ENCODE measurements at regions not wholly inside any gene's neighbourhood (a gene's known extent, or its start where the extent isn't known, plus 50 kb on each side); places are given as distances from the start of the nearest gene placed in this dataset.
A peak's percentile ranks its signal among the peaks of the same experiment; 100 is the strongest.

DNA sequence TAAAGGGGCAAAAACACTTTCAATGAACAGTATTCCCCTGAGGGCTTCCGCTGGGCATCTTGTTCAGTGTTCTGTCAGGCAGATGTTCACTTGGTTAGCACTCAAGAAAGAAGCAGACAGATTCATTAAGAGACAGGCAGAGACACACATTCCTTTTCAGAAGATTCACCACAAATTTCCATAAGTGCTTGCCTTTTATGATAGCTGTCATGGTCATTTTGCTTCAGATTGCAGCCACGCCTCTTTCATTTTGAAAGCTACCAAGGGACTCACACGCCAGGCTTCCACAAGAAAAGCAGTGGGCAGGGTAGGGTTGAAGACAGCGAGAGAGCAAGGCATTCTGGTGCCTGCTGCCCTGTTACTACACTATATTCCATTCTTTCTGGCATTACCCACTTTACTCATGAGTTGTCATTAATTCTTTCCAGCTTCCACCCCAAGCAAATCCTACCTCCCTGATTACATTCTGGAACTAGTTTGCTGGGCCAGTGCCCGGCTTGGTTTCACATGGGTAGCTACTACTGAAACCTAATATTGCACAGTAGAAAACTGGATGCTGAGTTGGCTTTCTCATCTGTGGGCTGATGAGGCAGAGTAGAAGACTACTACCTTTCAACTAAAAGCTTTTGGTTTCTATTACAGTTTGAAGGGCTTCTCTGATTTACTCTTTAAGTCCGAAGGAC is 91.2 kb upstream of the COL24A1 start:
- ChIA-PET POLR2A (no interaction called here), CTCF (interaction anchor here (1.1 kb wide), 2 partner anchors 19 to 22 kb away, joined by 3 read pairs; no protein-coding TSS in a partner anchor)

DNA sequence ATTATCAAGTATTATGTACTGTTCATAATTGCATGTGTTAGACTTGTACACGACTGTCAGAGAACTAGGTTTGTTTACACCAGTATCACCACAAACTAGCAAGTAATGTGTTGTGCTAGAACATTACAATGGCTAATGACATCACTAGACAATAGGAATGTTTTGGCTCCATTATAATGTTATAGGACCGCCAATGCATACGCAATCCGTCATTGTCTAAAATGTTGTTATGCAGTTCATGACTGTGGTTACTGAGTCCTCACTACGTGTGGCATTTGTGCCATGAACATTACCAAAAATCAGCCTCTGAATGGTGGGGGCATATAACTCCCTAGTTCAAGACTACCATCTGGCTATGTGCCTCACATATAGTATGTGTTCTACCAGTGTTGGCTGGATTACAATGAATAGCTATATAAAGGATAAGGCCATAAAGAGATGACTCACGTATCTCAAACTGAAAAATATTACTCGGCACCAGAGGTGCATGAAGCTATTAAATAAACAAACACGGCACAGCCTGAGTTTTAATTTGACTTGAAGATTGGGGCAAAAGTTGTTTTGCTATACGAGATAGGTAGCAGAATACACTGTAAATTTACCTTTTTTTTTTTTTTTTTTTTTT is 89.1 kb upstream of the COL24A1 start:
- H3K27ac ChIP-seq (ENCODE audit: insufficient read depth in 1 of 2, low read depth in 1 of 2, low read length in 2 of 2, poor library complexity in 1 of 2, severe bottlenecking in 2 of 2) = no peak overlapping the region
- 99% methylated on average over 7 of the region's 9 CpGs for WGBS (ENCODE audit: insufficient coverage)
- no peak for DNase-seq
- H3K4me1 ChIP-seq (ENCODE audit: control extremely low read depth in 1 of 4, control insufficient read depth in 4 of 4, insufficient read depth in 4 of 4, low read length in 3 of 4) = no peaks in the 10 kb centered on the region
- H3K9me3 ChIP-seq (ENCODE audit: control extremely low read depth in 1 of 5, control insufficient read depth in 4 of 5, insufficient read depth in 2 of 5, low read depth in 1 of 5, low read length in 4 of 5) = peaks cover 0 to 4% (median 0%) of the 10 kb centered on the region in 5 experiments
- H3K4me3 ChIP-seq (ENCODE audit: control insufficient read depth in 1 of 7, extremely low read depth in 1 of 7, insufficient read depth in 4 of 7, low read depth in 2 of 7, low read length in 6 of 7) = no peak overlapping the region
- H3K36me3 ChIP-seq (ENCODE audit: control insufficient read depth in 4 of 4, insufficient read depth in 4 of 4, low read length in 3 of 4) = no peaks in the 10 kb centered on the region
- no peaks in the 10 kb centered on the region for H3K27me3 ChIP-seq (replicated peaks in 2 of 5; ENCODE audit: control insufficient read depth in 4 of 5, insufficient read depth in 5 of 5, low read length in 4 of 5)
- POLR2A ChIA-PET = no interaction called here
- CTCF ChIA-PET = interaction anchor here (0.5 to 1.6 kb wide), 2 partner anchors 10 to 614 kb away, joined by 3 read pairs; no protein-coding TSS in a partner anchor

More for the DNA sequence above, 91.2 kb upstream of the COL24A1 start:
- 100% methylated on average over 4 of the region's 6 CpGs for WGBS (ENCODE audit: insufficient coverage)
- peaks cover 0 to 10% (median 0%) of the 10 kb centered on the region in 5 experiments for H3K9me3 ChIP-seq (ENCODE audit: control extremely low read depth in 1 of 5, control insufficient read depth in 4 of 5, insufficient read depth in 2 of 5, low read depth in 1 of 5, low read length in 4 of 5)
- no peaks in the 10 kb centered on the region for H3K36me3 ChIP-seq (ENCODE audit: control insufficient read depth in 4 of 4, insufficient read depth in 4 of 4, low read length in 3 of 4)
- no peaks in the 10 kb centered on the region for H3K27me3 ChIP-seq (replicated peaks in 2 of 5; ENCODE audit: control insufficient read depth in 4 of 5, insufficient read depth in 5 of 5, low read length in 4 of 5)
- no peaks in the 10 kb centered on the region for H3K4me1 ChIP-seq (ENCODE audit: control extremely low read depth in 1 of 4, control insufficient read depth in 4 of 4, insufficient read depth in 4 of 4, low read length in 3 of 4)
- no peak overlapping the region for H3K27ac ChIP-seq (ENCODE audit: insufficient read depth in 1 of 2, low read depth in 1 of 2, low read length in 2 of 2, poor library complexity in 1 of 2, severe bottlenecking in 2 of 2)
- DNase-seq = no peak
- no peak overlapping the region for H3K4me3 ChIP-seq (ENCODE audit: control insufficient read depth in 1 of 7, extremely low read depth in 1 of 7, insufficient read depth in 4 of 7, low read depth in 2 of 7, low read length in 6 of 7)

DNA sequence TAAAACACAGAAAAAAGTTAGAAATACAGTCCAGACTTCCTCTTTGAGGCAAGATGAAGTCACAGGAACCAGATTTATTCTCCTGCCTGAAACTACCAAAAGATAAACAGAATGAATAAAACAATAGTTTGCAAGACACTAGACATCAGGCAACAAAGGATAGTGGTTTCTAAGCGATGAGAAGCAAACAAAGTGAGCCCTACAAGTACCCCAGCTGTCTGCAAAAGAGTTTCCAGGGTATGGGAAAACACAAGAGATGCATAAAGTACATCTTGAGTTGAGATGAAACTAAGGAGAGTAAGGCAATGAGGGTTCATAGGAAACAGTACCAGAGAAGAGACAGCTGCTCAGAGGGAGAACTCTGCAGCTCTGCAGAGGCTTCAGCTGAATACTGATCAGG is 83.3 kb upstream of the COL24A1 start:
- no peak overlapping the region for H3K4me3 ChIP-seq (ENCODE audit: control insufficient read depth in 1 of 7, extremely low read depth in 1 of 7, insufficient read depth in 4 of 7, low read depth in 2 of 7, low read length in 6 of 7)
- H3K36me3 ChIP-seq (ENCODE audit: control insufficient read depth in 4 of 4, insufficient read depth in 4 of 4, low read length in 3 of 4) = no peaks in the 10 kb centered on the region
- 100% methylated on average over 1 of the region's 1 CpG for WGBS (ENCODE audit: insufficient coverage)
- peaks cover 0 to 25% (median 4%) of the 10 kb centered on the region in 5 experiments for H3K9me3 ChIP-seq (ENCODE audit: control extremely low read depth in 1 of 5, control insufficient read depth in 4 of 5, insufficient read depth in 2 of 5, low read depth in 1 of 5, low read length in 4 of 5)
- CTCF ChIA-PET = interaction anchor here (1.4 kb wide), 1 partner anchor 114 kb away, joined by 4 read pairs; no protein-coding TSS in a partner anchor
- DNase-seq = peak in 2 of 3 donors; percentile 51 to 70
- H3K4me1 ChIP-seq (ENCODE audit: control extremely low read depth in 1 of 4, control insufficient read depth in 4 of 4, insufficient read depth in 4 of 4, low read length in 3 of 4) = peaks cover 0 to 4% (median 0%) of the 10 kb centered on the region in 4 experiments
- no peak overlapping the region for H3K27ac ChIP-seq (ENCODE audit: insufficient read depth in 1 of 2, low read depth in 1 of 2, low read length in 2 of 2, poor library complexity in 1 of 2, severe bottlenecking in 2 of 2)
- POLR2A ChIA-PET = no interaction called here
- no peaks in the 10 kb centered on the region for H3K27me3 ChIP-seq (replicated peaks in 2 of 5; ENCODE audit: control insufficient read depth in 4 of 5, insufficient read depth in 5 of 5, low read length in 4 of 5)

DNA sequence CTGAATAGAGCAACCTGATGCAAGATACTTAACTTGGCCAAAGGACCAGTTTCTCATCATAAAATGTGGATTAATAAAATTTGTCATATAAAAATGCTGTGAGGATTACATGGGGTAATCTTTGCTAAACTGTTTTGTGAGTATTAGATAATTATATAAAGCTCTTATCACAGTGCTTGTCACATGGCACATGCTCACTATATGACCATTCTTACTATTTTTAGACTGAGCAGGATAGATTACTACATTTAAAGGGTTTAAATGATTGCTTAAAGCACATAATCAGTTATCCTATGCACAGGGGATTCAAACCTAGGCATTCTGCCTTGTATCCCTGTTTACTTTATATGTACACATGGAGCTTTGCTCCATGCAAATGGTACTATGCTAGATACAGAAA is 82.9 kb upstream of the COL24A1 start:
- Histone ChIP-seq H3K4me3 (ENCODE audit: control insufficient read depth in 1 of 7, extremely low read depth in 1 of 7, insufficient read depth in 4 of 7, low read depth in 2 of 7, low read length in 6 of 7) (no peak overlapping the region), H3K27me3 (replicated peaks in 2 of 5; ENCODE audit: control insufficient read depth in 4 of 5, insufficient read depth in 5 of 5, low read length in 4 of 5) (no peaks in the 10 kb centered on the region), H3K36me3 (ENCODE audit: control insufficient read depth in 4 of 4, insufficient read depth in 4 of 4, low read length in 3 of 4) (no peaks in the 10 kb centered on the region), H3K27ac (ENCODE audit: insufficient read depth in 1 of 2, low read depth in 1 of 2, low read length in 2 of 2, poor library complexity in 1 of 2, severe bottlenecking in 2 of 2) (no peak overlapping the region), H3K9me3 (ENCODE audit: control extremely low read depth in 1 of 5, control insufficient read depth in 4 of 5, insufficient read depth in 2 of 5, low read depth in 1 of 5, low read length in 4 of 5) (peaks cover 0 to 25% (median 4%) of the 10 kb centered on the region in 5 experiments), H3K4me1 (ENCODE audit: control extremely low read depth in 1 of 4, control insufficient read depth in 4 of 4, insufficient read depth in 4 of 4, low read length in 3 of 4) (peaks cover 0 to 4% (median 0%) of the 10 kb centered on the region in 4 experiments)
- ChIA-PET POLR2A (no interaction called here), CTCF (interaction anchor here (1.4 kb wide), 1 partner anchor 115 kb away, joined by 4 read pairs; no protein-coding TSS in a partner anchor)
- no peak for DNase-seq

DNA sequence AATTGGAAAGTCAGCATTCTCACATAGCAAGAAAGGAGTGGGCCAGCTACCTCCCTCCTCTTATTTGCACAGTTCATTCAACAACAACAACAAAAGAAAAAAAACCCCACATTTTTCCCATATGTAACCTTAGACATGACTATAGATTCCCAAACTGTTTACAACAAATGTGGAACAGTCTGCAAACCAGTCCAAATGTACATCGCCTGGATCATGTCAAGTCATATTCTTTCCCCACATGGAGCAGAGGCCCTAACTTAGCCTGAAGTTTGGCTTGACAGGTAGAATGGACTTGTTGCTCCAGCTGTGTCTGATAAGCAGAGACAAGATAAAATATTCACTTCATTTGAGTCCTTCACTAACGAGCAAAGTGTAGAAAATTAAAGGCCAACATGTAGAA is 81.7 kb upstream of the COL24A1 start:
- Histone ChIP-seq H3K9me3 (ENCODE audit: control extremely low read depth in 1 of 5, control insufficient read depth in 4 of 5, insufficient read depth in 2 of 5, low read depth in 1 of 5, low read length in 4 of 5) (peaks cover 0 to 28% (median 7%) of the 10 kb centered on the region in 5 experiments), H3K4me3 (ENCODE audit: control insufficient read depth in 1 of 7, extremely low read depth in 1 of 7, insufficient read depth in 4 of 7, low read depth in 2 of 7, low read length in 6 of 7) (no peak overlapping the region), H3K36me3 (ENCODE audit: control insufficient read depth in 4 of 4, insufficient read depth in 4 of 4, low read length in 3 of 4) (no peaks in the 10 kb centered on the region), H3K27me3 (replicated peaks in 2 of 5; ENCODE audit: control insufficient read depth in 4 of 5, insufficient read depth in 5 of 5, low read length in 4 of 5) (no peaks in the 10 kb centered on the region), H3K27ac (ENCODE audit: insufficient read depth in 1 of 2, low read depth in 1 of 2, low read length in 2 of 2, poor library complexity in 1 of 2, severe bottlenecking in 2 of 2) (no peak overlapping the region), H3K4me1 (ENCODE audit: control extremely low read depth in 1 of 4, control insufficient read depth in 4 of 4, insufficient read depth in 4 of 4, low read length in 3 of 4) (peaks cover 3 to 9% (median 4%) of the 10 kb centered on the region in 4 experiments)
- CTCF ChIA-PET = interaction anchor here (1.4 kb wide), 1 partner anchor 116 kb away, joined by 4 read pairs; no protein-coding TSS in a partner anchor
- DNase-seq = no peak
- POLR2A ChIA-PET = no interaction called here
- WGBS (ENCODE audit: insufficient coverage) = no CpG with 5 or more reads among the region's 2 CpGs

DNA sequence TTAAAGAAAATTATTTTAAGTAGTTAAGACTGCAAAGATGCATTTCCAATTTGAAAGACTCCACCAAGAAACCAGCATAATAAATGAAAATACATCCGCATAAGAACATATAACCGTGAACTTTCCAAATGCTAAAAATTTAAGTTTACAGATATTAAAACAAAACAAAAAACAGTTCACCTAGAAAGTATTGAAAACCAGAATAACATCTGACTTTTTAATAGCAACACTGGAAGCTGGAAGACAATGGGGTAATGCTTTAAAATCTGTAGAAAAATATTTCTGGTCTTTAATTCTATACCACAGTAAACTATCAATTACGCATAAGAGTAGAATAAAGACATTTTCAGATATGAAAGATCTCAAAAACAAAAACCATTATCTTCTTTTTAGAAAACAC is 79.3 kb upstream of the COL24A1 start:
- peaks cover 4 to 19% (median 7%) of the 10 kb centered on the region in 4 experiments for H3K4me1 ChIP-seq (ENCODE audit: control extremely low read depth in 1 of 4, control insufficient read depth in 4 of 4, insufficient read depth in 4 of 4, low read length in 3 of 4)
- peak in 2 of 3 donors; percentile 45 to 55 for DNase-seq
- no peaks in the 10 kb centered on the region for H3K36me3 ChIP-seq (ENCODE audit: control insufficient read depth in 4 of 4, insufficient read depth in 4 of 4, low read length in 3 of 4)
- WGBS (ENCODE audit: insufficient coverage) = no CpG with 5 or more reads among the region's 3 CpGs
- ChIA-PET POLR2A (no interaction called here), CTCF (interaction anchor here (1.4 kb wide), 1 partner anchor 10 kb away, joined by 3 read pairs; no protein-coding TSS in a partner anchor)
- H3K4me3 ChIP-seq (ENCODE audit: control insufficient read depth in 1 of 7, extremely low read depth in 1 of 7, insufficient read depth in 4 of 7, low read depth in 2 of 7, low read length in 6 of 7) = no peak overlapping the region
- peaks cover 0 to 28% (median 5%) of the 10 kb centered on the region in 5 experiments for H3K9me3 ChIP-seq (ENCODE audit: control extremely low read depth in 1 of 5, control insufficient read depth in 4 of 5, insufficient read depth in 2 of 5, low read depth in 1 of 5, low read length in 4 of 5)
- no peak overlapping the region for H3K27ac ChIP-seq (ENCODE audit: insufficient read depth in 1 of 2, low read depth in 1 of 2, low read length in 2 of 2, poor library complexity in 1 of 2, severe bottlenecking in 2 of 2)
- no peaks in the 10 kb centered on the region for H3K27me3 ChIP-seq (replicated peaks in 2 of 5; ENCODE audit: control insufficient read depth in 4 of 5, insufficient read depth in 5 of 5, low read length in 4 of 5)

DNA sequence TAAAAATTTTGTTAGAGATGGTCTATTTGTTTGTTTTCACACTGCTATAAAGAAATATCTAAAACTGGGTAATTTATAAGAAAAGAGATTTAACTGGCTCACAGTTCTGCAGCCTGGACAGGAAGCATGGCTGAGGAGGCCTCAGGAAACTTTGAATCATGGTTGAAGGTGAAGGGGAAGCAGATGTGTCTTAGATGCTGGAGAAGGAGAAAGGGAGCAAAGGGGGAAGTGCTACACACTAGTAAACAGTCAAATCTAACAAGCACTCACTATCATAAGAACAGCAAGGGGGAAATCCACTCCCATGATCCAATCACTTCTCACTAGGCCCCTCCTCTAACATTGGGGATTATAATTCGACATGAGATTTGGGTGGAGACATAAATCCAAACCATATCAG is 76.8 kb upstream of the COL24A1 start:
- 0% methylated on average over 1 of the region's 1 CpG for WGBS (ENCODE audit: insufficient coverage)
- H3K4me1 ChIP-seq (ENCODE audit: control extremely low read depth in 1 of 4, control insufficient read depth in 4 of 4, insufficient read depth in 4 of 4, low read length in 3 of 4) = peaks cover 4 to 16% (median 7%) of the 10 kb centered on the region in 4 experiments
- DNase-seq = peak; percentile 31 to 94 (median 91)
- no peaks in the 10 kb centered on the region for H3K27me3 ChIP-seq (replicated peaks in 2 of 5; ENCODE audit: control insufficient read depth in 4 of 5, insufficient read depth in 5 of 5, low read length in 4 of 5)
- peak overlapping the region in 1 of 7 experiments; percentile 0 for H3K4me3 ChIP-seq (ENCODE audit: control insufficient read depth in 1 of 7, extremely low read depth in 1 of 7, insufficient read depth in 4 of 7, low read depth in 2 of 7, low read length in 6 of 7)
- ChIA-PET POLR2A (no interaction called here), CTCF (interaction anchor here (1.4 to 1.8 kb wide), 2 partner anchors 8 to 10 kb away, joined by 3 to 6 read pairs; no protein-coding TSS in a partner anchor)
- H3K36me3 ChIP-seq (ENCODE audit: control insufficient read depth in 4 of 4, insufficient read depth in 4 of 4, low read length in 3 of 4) = no peaks in the 10 kb centered on the region
- no peak overlapping the region for H3K27ac ChIP-seq (ENCODE audit: insufficient read depth in 1 of 2, low read depth in 1 of 2, low read length in 2 of 2, poor library complexity in 1 of 2, severe bottlenecking in 2 of 2)
- peaks cover 0 to 21% (median 5%) of the 10 kb centered on the region in 5 experiments for H3K9me3 ChIP-seq (ENCODE audit: control extremely low read depth in 1 of 5, control insufficient read depth in 4 of 5, insufficient read depth in 2 of 5, low read depth in 1 of 5, low read length in 4 of 5)

Data from common myeloid progenitor, CD34-positive (primary cell).